ENCODE measurements at regions not wholly inside any gene's neighbourhood (a gene's known extent, or its start where the extent isn't known, plus 50 kb on each side); places are given as distances from the start of the nearest gene placed in this dataset.

DNA sequence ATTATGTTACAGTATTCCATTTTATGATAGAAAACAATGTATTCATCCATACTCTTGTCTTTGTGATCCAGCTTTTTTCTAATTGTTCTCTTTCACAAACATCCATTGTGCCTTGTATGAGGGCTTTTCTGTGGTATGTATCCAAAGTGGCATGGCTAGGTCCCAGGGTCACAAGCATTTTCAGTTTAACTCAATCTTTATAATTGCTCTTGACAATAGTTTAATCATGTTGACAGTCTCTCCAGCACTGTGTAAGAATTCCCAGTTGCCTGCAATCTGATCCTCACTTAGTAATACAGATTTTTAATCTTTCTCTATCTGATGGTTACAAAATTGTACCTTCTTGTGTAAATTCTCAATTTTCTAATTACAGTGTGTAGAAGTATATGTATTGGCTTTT is 533.4 kb downstream of the NEBL start:
- H3K4me3 ChIP-seq (ENCODE audit: low read depth, low read length), result no peak overlapping the region
- H3K36me3 ChIP-seq (ENCODE audit: control insufficient read depth, insufficient read depth, low read length), result no peaks in the 10 kb centered on the region
- H3K27me3 ChIP-seq (ENCODE audit: control insufficient read depth, insufficient read depth, low read length), result no peaks in the 10 kb centered on the region
- no peak for DNase-seq (ENCODE audit: low read depth)
- TF ChIP-seq, protein P1, sequence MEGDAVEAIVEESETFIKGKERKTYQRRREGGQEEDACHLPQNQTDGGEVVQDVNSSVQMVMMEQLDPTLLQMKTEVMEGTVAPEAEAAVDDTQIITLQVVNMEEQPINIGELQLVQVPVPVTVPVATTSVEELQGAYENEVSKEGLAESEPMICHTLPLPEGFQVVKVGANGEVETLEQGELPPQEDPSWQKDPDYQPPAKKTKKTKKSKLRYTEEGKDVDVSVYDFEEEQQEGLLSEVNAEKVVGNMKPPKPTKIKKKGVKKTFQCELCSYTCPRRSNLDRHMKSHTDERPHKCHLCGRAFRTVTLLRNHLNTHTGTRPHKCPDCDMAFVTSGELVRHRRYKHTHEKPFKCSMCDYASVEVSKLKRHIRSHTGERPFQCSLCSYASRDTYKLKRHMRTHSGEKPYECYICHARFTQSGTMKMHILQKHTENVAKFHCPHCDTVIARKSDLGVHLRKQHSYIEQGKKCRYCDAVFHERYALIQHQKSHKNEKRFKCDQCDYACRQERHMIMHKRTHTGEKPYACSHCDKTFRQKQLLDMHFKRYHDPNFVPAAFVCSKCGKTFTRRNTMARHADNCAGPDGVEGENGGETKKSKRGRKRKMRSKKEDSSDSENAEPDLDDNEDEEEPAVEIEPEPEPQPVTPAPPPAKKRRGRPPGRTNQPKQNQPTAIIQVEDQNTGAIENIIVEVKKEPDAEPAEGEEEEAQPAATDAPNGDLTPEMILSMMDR (IDR thresholded peaks at IDR 0.05; ENCODE audit: insufficient read depth, low read length, poor library complexity, severe bottlenecking), result no peak

DNA sequence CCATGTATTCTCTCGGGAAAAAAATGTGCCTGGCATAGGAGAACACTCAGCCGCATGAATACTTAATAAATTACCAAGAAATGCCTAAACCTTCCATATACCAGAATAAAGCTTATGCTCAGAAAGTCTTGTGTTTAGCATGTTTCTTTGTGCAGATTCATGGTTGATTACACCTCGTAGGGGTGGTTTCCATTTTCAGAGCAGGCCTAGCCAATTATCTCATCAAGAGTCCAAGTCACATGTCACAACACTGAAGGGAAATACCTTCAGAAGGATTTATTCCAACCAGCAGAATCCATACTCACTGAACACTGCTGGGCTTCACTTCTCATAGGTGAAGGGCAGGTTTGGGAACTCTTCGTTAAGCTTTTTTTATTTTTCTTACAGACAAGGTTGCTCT is 539.7 kb downstream of the PLXDC2 start:
- TF ChIP-seq, protein P1 (IDR thresholded peaks at IDR 0.05; ENCODE audit: insufficient read depth, low read length, poor library complexity, severe bottlenecking), result no peak
- H3K36me3 ChIP-seq (ENCODE audit: control insufficient read depth, insufficient read depth, low read length), result no peaks in the 10 kb centered on the region
- no peak for DNase-seq (ENCODE audit: low read depth)
- no peaks in the 10 kb centered on the region for H3K27me3 ChIP-seq (ENCODE audit: control insufficient read depth, insufficient read depth, low read length)
- H3K4me3 ChIP-seq (ENCODE audit: low read depth, low read length), result no peak overlapping the region

- Histone ChIP-seq H3K4me3 (ENCODE audit: low read depth, low read length) (no peak overlapping the region), H3K36me3 (ENCODE audit: control insufficient read depth, insufficient read depth, low read length) (no peaks in the 10 kb centered on the region), H3K27me3 (ENCODE audit: control insufficient read depth, insufficient read depth, low read length) (no peaks in the 10 kb centered on the region)
- TF ChIP-seq, protein P1 (IDR thresholded peaks at IDR 0.05; ENCODE audit: insufficient read depth, low read length, poor library complexity, severe bottlenecking), result no peak
- DNase-seq (ENCODE audit: low read depth), result no peak
Measured at GRCh38 chr10:20355011-20355410, 538.8 kb downstream of the PLXDC2 start.

- Histone ChIP-seq H3K36me3 (ENCODE audit: control insufficient read depth, insufficient read depth, low read length) (no peaks in the 10 kb centered on the region), H3K4me3 (ENCODE audit: low read depth, low read length) (no peak overlapping the region), H3K27me3 (ENCODE audit: control insufficient read depth, insufficient read depth, low read length) (no peaks in the 10 kb centered on the region)
- DNase-seq (ENCODE audit: low read depth), result no peak
- TF ChIP-seq, protein P1 (IDR thresholded peaks at IDR 0.05; ENCODE audit: insufficient read depth, low read length, poor library complexity, severe bottlenecking), result no peak
Measured at GRCh38 chr10:20354166-20354565, 537.9 kb downstream of the PLXDC2 start.

GRCh38 chr10:20350509-20350908 is 534.3 kb downstream of the PLXDC2 start:
- Histone ChIP-seq H3K4me3 (ENCODE audit: low read depth, low read length) (no peak overlapping the region), H3K36me3 (ENCODE audit: control insufficient read depth, insufficient read depth, low read length) (no peaks in the 10 kb centered on the region), H3K27me3 (ENCODE audit: control insufficient read depth, insufficient read depth, low read length) (no peaks in the 10 kb centered on the region)
- TF ChIP-seq, protein P1 (IDR thresholded peaks at IDR 0.05; ENCODE audit: insufficient read depth, low read length, poor library complexity, severe bottlenecking), result no peak
- no peak for DNase-seq (ENCODE audit: low read depth)

- no peaks in the 10 kb centered on the region for H3K36me3 ChIP-seq (ENCODE audit: control insufficient read depth, insufficient read depth, low read length)
- DNase-seq (ENCODE audit: low read depth), result no peak
- H3K27me3 ChIP-seq (ENCODE audit: control insufficient read depth, insufficient read depth, low read length), result no peaks in the 10 kb centered on the region
- TF ChIP-seq, protein P1 (IDR thresholded peaks at IDR 0.05; ENCODE audit: insufficient read depth, low read length, poor library complexity, severe bottlenecking), result no peak
- no peak overlapping the region for H3K4me3 ChIP-seq (ENCODE audit: low read depth, low read length)
Measured at GRCh38 chr10:20343036-20343435, 526.8 kb downstream of the PLXDC2 start.
